ENCODE measurements at regions not wholly inside any gene's neighbourhood (a gene's known extent, or its start where the extent isn't known, plus 50 kb on each side); places are given as distances from the start of the nearest gene placed in this dataset.

DNA sequence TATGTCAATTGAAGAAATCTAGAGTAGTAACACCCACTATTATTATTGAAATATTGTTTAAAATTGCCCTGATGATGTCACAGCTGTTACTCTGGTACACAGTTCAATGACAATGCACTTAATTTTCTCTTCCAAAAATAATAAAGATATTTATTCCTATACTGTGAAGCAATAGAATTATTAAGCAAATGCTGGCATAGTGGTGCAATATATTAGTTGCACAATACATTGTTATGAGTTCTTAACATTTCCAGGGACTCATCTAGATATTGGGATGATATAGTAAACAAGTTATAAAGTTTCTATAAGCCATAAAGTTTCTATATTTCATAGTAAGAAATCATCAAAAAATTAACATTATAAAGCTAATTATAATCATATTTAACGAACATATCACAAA lies 897.8 kb downstream of the LRFN5 start:
- no peak overlapping the region for H3K27ac Mint-ChIP-seq (ENCODE audit: unreplicated experiment)
- POLR2A ChIA-PET, result no interaction called here
- Histone ChIP-seq H3K4me1 (no peaks in the 10 kb centered on the region), H3K4me3 (ENCODE audit: low read depth, low read length) (no peak overlapping the region), H3K36me3 (ENCODE audit: control insufficient read depth, insufficient read depth, low read length) (no peaks in the 10 kb centered on the region), H3K27me3 (replicated peaks; ENCODE audit: control insufficient read depth, insufficient read depth, low read length) (no peaks in the 10 kb centered on the region), H3K9me3 (no peaks in the 10 kb centered on the region)
- no peak for TF ChIP-seq CTCF (IDR thresholded peaks at IDR 0.05; ENCODE audit: insufficient read depth in 1 of 2, low read depth in 1 of 2, low read length in 1 of 2, severe bottlenecking in 1 of 2, unreplicated experiment in 1 of 2)
- no TSS peak for BruUV-seq (replicated peaks)
- H3K4me3 Mint-ChIP-seq (ENCODE audit: unreplicated experiment), result no peak overlapping the region
- CTCF ChIA-PET, result no interaction called here
- H3K36me3 Mint-ChIP-seq (ENCODE audit: insufficient read depth, unreplicated experiment), result no peaks in the 10 kb centered on the region
- no peaks in the 10 kb centered on the region for H3K4me1 Mint-ChIP-seq (ENCODE audit: low read depth, unreplicated experiment)
- no peaks in the 10 kb centered on the region for H3K27me3 Mint-ChIP-seq (ENCODE audit: insufficient read depth, unreplicated experiment)
- peaks cover 3% of the 10 kb centered on the region for H3K9me3 Mint-ChIP-seq (ENCODE audit: unreplicated experiment)
- no peak for DNase-seq
- intact Hi-C loops (cut with micrococcal nuclease; ENCODE audit: unreplicated experiment), result no loop called here

DNA sequence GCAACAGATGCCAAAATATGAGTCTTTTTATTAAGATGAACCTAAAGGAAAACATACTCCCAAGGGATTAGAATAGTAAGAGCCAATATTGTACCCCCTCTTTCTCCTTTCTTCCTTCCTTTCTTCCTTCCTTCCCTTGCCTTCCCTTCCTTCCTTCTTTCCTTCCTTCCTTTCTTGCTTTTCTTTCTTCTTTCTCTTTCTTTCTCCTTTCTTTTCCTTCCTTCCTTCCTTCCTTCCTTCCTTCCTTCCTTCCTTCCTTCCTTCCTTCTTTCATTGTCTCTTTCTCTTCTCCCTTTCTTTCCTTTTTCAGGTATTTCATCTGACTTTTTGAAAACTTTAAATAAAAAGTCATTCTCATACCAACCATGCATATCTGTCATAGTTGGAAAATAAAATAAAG lies 892.5 kb downstream of the LRFN5 start:
- ChIA-PET POLR2A (no interaction called here), CTCF (no interaction called here)
- TF ChIP-seq CTCF (IDR thresholded peaks at IDR 0.05; ENCODE audit: insufficient read depth in 1 of 2, low read depth in 1 of 2, low read length in 1 of 2, severe bottlenecking in 1 of 2, unreplicated experiment in 1 of 2), result no peak
- no peak for DNase-seq
- BruUV-seq (replicated peaks), result no TSS peak
- Mint-ChIP-seq H3K27me3 (ENCODE audit: insufficient read depth, unreplicated experiment) (peaks cover 3% of the 10 kb centered on the region), H3K9me3 (ENCODE audit: unreplicated experiment) (peaks cover 9% of the 10 kb centered on the region), H3K4me3 (ENCODE audit: unreplicated experiment) (no peak overlapping the region), H3K36me3 (ENCODE audit: insufficient read depth, unreplicated experiment) (no peaks in the 10 kb centered on the region), H3K4me1 (ENCODE audit: low read depth, unreplicated experiment) (no peaks in the 10 kb centered on the region), H3K27ac (ENCODE audit: unreplicated experiment) (no peak overlapping the region)
- H3K27me3 ChIP-seq (replicated peaks; ENCODE audit: control insufficient read depth, insufficient read depth, low read length), result no peaks in the 10 kb centered on the region
- no peaks in the 10 kb centered on the region for H3K36me3 ChIP-seq (ENCODE audit: control insufficient read depth, insufficient read depth, low read length)
- no peaks in the 10 kb centered on the region for H3K4me1 ChIP-seq
- H3K4me3 ChIP-seq (ENCODE audit: low read depth, low read length), result no peak overlapping the region
- no peaks in the 10 kb centered on the region for H3K9me3 ChIP-seq
- intact Hi-C loops (cut with micrococcal nuclease; ENCODE audit: unreplicated experiment), result no loop called here

- H3K36me3 Mint-ChIP-seq (ENCODE audit: insufficient read depth, unreplicated experiment), result no peaks in the 10 kb centered on the region
- H3K9me3 ChIP-seq, result no peaks in the 10 kb centered on the region
- BruUV-seq (replicated peaks), result no TSS peak
- H3K36me3 ChIP-seq (ENCODE audit: control insufficient read depth, insufficient read depth, low read length), result no peaks in the 10 kb centered on the region
- intact Hi-C loops (cut with micrococcal nuclease; ENCODE audit: unreplicated experiment), result no loop called here
- no peaks in the 10 kb centered on the region for H3K9me3 Mint-ChIP-seq (ENCODE audit: unreplicated experiment)
- H3K4me3 Mint-ChIP-seq (ENCODE audit: unreplicated experiment), result no peak overlapping the region
- ChIA-PET CTCF (no interaction called here), POLR2A (no interaction called here)
- H3K27me3 ChIP-seq (replicated peaks; ENCODE audit: control insufficient read depth, insufficient read depth, low read length), result no peaks in the 10 kb centered on the region
- TF ChIP-seq CTCF (IDR thresholded peaks at IDR 0.05; ENCODE audit: insufficient read depth in 1 of 2, low read depth in 1 of 2, low read length in 1 of 2, severe bottlenecking in 1 of 2, unreplicated experiment in 1 of 2), result no peak
- no peaks in the 10 kb centered on the region for H3K4me1 ChIP-seq
- H3K27ac Mint-ChIP-seq (ENCODE audit: unreplicated experiment), result no peak overlapping the region
- H3K27me3 Mint-ChIP-seq (ENCODE audit: insufficient read depth, unreplicated experiment), result no peaks in the 10 kb centered on the region
- no peaks in the 10 kb centered on the region for H3K4me1 Mint-ChIP-seq (ENCODE audit: low read depth, unreplicated experiment)
- H3K4me3 ChIP-seq (ENCODE audit: low read depth, low read length), result no peak overlapping the region
- DNase-seq, result no peak
Observed at GRCh38 chr14:42490536-42490935, 883.9 kb downstream of the LRFN5 start.

All from Caco-2 (cell line).